ENCODE measurements at regions not wholly inside any gene's neighbourhood (a gene's known extent, or its start where the extent isn't known, plus 50 kb on each side); places are given as distances from the start of the nearest gene placed in this dataset.
"Not testable (repeated sequence)": the region's sequence is repeated elsewhere in the genome, so short reads cannot be mapped to it uniquely, and the experiment has no call there.

DNA sequence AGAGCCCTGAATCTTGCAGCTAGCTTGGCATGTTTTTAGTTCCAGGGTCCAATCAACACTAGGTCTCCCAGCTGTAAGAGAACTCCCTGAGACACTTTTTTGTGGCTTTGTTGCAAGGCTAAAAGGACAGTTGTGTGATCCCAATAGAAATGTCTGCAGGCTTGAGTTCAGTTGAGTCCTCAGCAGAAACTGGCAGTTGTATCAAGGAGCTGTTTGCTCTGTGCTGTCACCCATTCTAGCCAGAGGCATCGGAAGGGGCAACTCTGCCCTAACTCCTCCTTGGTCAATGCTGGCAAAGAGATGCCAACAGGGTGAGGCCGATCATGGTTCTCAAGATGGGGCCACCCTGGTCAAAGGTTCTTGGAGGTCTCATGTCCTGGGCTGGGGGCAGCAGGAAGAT lies 224.1 kb downstream of the BUB3 start:
- no peak for DNase-seq (ENCODE audit: low read depth in 2 of 2)

DNA sequence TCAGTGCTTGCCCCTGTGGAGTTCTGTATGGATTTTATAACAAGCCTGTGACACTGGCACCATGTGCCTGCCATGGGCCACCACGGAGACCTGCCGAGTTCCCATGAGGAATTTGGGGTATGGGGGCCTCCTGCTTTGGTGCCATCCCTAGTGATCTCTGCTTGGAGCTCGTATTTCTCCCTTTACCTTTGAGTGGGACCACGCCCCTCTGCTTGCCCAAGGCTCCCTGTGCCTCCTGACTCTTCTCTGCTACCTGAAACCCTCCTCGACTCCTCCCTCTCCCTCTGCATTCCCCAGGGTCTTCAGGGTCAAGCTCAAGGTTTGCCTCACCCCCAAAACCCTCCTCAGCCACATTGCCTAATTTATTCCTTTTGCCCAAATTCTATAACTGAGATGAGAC lies 225.0 kb downstream of the BUB3 start:
- no peak for DNase-seq (ENCODE audit: low read depth in 2 of 2)

DNA sequence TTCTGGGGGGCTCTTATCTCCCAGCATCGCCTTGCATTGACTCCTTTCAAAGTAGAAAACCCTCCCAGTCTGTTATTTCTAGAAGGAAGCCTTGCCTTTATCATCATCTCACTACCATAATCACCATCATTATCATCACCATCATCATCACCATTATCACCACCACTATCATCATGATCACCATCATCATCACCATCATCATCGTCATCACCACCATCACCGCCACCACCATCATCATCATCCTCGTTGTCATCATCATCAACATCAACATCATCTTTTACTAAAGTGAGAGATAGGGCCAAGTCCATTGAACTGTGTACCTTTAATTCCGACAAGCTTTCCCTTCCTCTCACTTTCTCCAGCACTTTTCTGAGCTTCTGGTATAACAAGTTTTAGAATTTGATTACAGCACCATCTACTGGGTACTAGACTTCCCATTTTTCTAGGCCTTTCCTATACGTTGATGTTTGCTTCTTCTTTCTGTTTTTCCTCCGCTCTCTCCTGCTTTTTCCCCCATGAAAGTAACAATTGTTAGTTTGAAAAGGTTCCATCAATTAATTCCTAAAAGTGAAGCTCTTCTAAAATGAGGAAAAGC lies 226.4 kb downstream of the BUB3 start:
- DNase-seq (ENCODE audit: low read depth in 2 of 2), result no peak

DNA sequence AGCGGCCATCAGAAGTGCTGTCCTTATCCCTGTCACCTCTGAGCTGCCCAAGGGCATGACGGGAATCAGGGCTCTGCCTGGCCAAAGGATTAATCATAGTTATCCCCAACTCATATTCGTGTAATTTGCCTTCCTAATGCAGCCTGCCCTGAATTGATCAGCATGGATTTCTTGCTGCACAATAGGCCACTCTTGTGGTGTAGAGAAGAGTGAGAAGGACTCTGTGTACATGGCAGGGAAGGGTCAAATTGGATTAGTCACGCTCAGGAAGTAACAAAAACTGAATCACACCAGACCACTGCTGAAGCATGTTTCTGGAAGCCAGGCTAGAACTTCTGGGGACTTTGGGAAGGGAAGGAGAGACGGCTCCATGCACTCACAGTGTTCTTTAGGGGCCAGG lies 227.0 kb downstream of the BUB3 start:
- DNase-seq (ENCODE audit: low read depth in 2 of 2), result no peak

DNA sequence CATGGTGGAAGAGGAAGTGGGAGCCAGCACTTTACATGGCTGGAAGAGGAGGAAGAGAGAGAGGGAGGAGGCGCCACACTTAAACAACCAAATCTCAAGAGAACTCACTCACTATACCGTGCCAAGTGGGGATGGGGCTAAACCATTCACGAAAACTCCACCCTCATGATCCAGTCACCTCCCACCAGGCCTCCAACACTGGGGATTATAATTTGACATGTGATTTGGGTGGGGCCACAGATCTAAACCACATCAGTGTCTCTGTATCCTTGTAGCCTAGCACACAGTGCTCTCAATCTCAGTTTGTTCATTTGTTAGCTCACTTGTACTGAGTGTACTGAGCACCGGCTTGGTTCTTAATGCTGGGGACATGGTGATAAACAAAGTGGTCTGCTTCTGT lies 228.3 kb downstream of the BUB3 start:
- DNase-seq (ENCODE audit: low read depth in 2 of 2), result no peak

DNA sequence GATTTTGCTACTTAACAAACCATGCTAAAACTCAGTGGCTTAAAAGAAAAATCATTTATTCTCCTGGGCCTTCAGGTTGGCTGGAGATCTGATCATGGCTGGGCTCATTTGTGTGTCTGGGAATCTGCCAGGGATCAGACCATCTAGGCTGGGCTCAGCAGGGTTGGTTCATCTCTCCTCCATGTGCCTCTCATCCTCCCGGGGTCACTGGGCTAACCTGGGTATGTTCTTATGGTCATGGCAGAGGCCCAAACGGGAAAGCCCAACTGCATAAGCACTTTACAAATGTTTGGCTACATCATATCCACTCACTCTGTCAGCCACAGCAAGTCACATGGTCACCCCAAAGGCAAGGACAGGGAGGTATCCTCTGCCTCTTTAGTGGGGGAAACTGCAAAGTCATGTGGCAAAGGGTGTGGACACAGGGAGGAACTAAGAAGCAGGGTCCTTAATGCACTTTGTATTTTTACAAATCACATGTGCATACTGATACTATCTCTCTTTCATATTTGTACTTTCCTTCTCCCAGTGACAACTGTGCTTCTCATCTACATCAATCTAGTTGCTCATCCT lies 231.4 kb downstream of the BUB3 start:
- no peak for DNase-seq (ENCODE audit: low read depth in 2 of 2)

DNA sequence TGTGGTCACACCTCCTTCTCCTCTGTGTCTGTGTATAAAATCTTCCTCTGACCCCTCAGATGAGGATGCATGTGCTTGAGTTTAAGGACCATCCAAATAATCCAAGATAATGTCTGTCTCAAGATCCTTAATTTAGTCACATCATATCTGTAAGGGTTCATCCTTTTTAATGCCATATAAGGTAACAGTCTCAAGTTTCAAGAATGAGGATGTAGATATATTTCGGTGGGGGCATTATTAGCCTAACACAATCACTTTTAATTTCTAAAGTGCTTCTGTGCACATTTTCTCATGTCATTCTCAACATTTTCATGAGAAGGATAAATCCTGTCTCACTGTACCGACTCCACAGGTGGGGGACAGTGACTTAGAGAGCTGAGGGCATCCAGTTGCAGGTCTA lies 235.3 kb downstream of the BUB3 start:
- no peak for DNase-seq (ENCODE audit: low read depth in 2 of 2)

DNA sequence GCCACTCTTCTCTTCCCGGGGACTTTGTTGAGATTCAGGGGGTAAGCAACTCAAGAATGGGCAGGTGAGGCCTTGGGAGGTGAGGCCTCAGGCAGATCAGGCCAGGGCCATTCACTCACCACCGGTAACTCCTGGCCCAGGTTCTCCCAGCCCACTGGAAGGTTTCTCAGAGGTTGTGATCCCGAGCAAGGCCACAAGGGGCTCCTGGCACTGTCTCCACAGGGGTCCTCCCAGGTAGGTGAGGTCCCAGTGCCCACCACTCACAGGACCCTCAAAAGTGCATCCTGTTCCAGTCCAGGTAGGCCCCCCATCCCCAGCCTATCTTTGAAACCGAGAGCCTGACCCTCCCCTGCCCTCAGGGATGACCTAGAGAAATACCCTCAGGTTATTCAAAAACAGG lies 236.1 kb downstream of the BUB3 start:
- no peak for DNase-seq (ENCODE audit: low read depth in 2 of 2)

DNA sequence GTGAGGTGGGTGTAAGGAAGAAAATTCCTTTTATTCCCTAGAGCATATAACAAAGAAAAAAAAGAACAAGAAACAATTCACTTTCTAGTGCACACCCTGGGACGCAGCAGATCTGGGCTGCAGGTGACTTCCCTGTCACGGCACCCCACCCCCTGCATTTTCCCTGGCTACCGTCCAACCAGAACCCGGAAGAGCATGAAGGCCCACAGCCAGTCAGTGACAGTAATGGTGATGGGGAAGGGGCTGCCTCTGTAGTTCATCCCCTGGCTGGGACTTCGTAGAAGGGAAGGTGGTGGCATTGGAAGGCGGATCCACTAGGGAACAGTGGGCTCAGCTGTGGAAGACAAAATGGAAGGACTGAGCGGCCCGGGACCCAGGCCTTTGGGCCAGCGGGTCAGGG lies 236.7 kb downstream of the BUB3 start:
- no peak for DNase-seq (ENCODE audit: low read depth in 2 of 2)

DNA sequence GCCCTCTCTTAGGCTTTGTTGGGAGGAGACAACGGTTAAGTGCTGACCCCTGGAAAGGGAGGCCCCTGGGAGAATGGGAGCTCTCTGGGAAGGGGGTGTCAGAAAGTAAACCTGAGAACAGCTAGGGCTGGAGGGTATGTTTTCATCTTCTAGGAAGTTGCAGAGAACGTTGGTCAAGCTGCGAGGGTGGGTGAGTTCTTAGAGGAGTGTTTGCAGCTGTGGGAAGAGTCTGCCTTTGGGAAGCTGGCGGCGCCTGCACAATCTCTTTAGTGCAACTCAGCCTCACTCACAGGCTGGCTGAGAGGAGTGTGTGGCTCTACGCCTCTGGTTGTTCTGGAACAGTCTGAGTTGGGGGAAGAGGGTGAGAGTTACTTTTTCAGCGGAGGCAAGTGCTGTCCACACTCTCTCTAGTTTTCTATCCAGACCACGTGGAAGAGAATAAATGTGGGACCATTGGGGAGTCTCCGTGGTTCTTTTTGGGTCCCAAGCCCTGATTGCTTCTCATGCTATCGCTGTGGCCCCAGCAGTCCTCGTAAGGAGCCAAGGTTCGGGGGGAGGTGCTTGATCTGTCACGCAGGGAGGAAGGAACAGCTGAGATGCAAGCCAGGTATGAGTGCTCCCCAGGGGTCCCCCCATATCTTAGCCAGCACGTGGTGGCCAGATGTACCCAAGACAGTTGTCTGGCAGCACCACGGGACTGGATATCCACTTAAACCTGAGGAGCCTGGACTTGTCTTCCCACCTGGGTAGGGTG lies 237.2 kb downstream of the BUB3 start:
- DNase-seq (ENCODE audit: low read depth in 2 of 2), result no peak

DNA sequence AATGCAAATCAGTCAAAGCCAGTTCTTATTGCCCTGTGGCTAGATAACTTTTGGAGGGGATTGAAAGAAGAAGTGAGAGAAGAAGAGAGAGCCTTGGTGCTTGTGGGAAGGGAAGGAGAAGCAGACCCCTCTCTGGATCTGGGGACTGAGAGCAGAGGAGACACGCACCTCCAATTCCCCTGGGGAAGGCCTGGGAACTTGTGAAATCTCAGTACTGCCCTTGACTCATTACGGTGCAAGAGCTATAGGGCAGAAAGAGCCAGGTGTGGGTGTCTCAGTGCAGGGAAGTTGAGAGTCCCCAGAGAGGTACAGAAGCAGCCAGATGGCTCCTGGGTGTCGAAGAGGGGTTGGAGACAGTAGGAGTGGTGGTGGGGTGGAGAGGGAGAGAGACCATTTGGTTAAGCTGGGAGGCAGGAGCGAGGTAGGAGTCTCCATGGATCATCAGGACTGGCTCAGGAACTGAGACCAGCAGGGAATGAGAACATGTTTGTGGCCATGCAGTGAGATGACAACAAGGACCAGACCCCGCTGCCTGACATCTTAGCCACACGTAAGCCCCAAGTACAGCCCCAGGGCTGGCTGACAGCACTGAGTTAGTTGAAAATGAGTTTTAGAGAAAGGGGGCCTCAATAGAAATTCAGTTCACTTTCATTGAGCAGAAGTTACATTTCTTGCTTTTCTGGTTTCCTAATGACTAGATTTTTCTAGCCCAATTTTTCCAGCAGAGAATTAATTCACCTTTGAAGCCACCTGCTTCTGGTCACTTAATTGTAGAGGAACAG lies 238.2 kb downstream of the BUB3 start:
- DNase-seq (ENCODE audit: low read depth in 2 of 2), result no peak

DNA sequence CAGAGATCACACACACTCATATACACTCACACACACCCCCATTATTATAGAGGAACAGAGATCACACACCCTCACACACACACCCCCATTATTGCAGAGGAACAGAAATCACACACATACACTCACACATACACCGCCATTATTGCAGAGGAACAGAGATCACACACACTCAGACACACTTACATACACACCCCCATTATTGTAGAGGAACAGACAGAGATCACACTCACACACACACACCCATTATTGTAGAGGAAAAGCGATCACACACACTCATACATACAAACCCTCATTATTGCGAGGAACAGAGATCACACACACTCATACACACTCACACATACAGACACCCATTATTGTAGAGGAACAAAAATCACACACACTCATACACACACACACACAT lies 239.0 kb downstream of the BUB3 start:
- DNase-seq (ENCODE audit: low read depth in 2 of 2), result no peak

DNA sequence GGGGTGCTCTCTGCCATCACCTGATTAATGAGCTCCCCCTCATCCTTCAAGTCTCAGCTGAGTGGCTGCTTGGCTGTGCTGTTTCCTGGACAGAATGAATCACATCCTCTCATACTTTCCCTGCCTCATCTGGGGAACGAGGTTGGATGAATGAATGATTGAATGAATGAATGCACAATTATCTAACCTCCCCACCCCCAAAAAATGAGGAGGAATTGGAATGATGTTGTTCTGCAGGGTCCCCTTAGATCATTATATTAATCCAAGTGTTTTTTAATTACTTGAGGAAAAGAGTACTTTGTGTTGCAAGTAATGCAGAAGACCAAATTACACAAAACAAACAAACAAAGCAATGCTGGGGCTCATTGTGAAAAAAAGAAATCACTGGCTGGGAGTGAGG lies 240.2 kb downstream of the BUB3 start:
- DNase-seq (ENCODE audit: low read depth in 2 of 2), result no peak

DNA sequence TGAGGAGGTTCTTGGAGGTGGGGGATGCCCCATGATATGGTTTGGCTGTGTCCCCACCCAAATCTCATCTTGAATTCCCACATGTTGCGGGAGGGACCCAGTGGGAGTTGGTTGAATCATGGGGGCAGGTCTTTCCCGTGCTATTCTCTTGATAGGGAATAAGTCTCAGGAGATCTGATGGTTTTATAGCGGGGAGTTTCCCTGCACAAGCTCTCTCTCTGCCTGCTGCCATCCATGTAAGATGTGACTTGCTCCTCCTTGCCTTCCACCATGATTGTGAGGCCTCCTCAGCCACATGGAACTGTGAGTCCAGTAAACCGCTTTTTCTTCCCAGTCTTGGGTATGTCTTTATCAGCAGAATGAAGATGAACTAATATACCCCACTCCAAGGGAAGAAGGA lies 241.0 kb downstream of the BUB3 start:
- not testable (repeated sequence) for DNase-seq (ENCODE audit: low read depth in 2 of 2)

DNA sequence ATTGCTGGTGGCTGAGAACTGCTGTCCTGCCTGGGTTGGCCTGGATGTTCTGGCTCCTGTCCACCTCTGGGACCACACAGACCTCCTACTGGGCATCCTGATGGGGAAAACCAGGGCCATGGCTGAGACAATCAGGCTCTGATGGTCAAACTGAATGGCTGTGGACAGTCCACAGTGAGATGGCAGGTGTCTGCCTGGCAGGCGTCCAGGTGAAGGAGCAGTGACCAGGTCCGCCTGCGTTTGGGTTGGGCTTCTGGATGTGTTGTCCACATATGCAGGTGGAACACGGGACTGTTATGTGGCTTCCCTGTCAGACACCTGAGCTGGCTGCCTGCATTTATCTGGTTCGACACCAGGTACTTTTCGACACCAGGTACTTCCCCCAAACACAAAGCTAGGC lies 241.7 kb downstream of the BUB3 start:
- DNase-seq (ENCODE audit: low read depth in 2 of 2), result no peak

DNA sequence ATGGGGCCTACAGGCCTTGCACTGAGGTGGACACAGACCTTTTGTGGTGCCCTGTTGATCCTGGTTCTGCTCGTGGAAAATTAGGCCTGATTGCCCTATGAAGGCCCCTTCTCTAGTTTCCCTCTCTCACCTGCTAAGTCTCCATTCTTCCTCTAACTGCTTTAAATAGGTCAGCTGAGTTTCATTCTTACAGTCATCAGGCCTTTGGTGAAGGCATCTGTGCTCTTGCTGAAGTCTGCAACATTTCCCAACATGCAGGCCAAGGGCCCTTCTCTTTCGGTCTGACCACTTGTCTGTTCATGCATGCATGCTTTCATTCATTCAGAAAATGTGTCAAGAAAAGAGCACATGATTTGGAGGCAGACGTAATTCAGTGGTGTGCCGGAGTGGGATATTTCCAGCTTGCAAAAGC lies 244.0 kb downstream of the BUB3 start:
- DNase-seq (ENCODE audit: low read depth in 2 of 2), result no peak

DNA sequence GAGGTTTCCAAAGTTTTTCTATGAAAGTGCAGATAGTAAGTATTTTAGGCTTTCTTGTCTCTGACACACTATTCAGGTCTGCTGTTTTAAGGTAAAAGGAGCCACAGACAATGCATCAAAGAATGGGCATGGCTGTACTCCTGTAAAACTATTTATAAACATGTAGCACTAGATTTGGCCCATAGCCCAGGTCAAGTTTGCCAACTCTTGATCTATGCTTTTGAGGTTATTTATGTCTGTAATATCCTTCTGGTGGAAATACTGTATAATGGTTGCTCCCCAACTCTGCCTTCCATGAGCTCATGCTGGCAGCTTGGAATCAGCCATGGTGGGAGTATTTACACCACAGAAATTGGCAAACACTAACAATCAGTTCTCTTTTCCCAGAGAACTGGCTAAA lies 244.6 kb downstream of the BUB3 start:
- DNase-seq (ENCODE audit: low read depth in 2 of 2), result no peak

DNA sequence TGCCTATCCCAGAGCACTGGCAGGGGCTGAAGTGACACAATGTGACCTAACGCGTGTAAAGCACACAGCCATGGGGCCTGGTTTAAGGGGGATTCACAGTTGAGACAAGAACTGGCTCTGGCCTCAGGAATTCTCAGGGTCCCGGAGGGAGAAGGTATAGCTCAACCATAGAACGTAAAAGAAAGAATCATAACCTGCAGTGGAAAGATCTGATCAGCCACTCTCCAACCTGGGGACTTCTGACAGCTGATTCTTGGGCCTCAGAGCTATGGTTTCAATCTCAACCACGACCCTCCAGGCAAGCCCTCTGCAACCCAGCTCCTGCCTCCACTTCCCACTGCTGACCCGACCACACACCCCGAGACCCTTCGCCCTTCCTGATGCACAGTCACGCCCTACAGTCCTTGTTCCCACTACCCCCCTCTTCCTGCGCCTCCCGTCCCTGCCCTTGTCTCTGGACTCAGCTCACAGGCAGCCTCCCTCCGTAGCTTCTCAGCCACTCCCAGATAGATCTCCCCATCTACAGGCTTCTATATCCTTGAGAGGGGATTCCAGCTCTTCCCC lies 245.2 kb downstream of the BUB3 start:
- DNase-seq (ENCODE audit: low read depth in 2 of 2), result no peak

DNA sequence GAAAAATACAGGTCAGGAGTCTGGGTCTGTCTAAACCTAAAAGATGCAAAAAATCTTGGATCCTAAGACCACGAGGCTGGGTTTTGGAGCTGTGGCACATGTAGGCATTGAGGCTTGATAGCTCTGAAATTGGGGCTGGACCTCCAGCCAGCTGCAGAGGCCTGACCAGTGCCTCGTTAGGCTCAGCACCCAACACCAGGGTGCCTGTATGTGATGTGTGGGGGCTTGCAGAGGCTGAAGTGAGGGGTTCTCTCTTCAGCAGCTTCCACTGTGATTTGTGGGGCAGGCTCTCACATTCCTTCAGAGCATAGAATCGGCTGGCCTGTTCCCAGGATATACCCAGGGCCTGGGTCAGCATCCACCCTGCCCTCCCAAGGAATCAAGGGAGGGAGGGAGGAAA lies 247.8 kb downstream of the BUB3 start:
- DNase-seq (ENCODE audit: low read depth in 2 of 2), result no peak

DNA sequence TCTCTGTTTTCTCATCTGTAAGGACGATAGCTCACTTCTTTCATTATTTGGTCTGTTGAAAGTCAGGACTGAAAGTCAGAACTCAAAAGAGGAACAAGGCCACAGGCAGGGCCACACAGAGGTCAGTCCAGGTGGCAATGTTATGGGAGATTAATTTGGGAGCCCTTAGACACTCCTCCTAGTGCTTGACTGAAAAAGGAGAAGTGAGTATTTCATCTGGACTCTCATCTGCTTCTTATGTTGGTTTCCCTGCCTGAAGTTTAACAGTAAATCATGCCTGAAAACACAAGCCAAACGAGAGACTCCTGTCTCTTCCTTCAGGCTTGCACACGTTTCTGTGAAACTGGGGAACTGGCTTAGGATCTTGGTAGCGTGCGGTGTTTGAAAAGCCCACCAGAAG lies 248.5 kb downstream of the BUB3 start:
- DNase-seq (ENCODE audit: low read depth in 2 of 2), result no peak

DNA sequence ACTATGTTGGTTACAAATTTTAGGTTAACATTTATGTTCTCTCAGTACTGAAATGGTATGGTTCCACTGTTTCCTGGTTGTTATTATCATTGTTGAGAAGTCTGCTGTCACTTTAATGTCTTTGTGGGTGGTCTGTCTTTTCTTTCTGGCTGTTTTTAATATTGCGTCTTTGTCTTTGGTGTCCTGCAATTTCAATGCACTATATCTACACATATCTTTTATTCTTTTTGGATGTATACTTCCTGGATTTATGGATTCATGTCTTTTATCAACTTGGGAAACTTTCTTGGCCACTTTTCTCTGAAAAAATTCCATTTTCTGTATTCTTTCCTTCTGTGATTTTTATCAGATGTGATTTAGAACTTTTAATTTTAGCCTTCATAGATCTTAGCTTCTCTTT lies 250.2 kb downstream of the BUB3 start:
- DNase-seq (ENCODE audit: low read depth in 2 of 2), result no peak

DNA sequence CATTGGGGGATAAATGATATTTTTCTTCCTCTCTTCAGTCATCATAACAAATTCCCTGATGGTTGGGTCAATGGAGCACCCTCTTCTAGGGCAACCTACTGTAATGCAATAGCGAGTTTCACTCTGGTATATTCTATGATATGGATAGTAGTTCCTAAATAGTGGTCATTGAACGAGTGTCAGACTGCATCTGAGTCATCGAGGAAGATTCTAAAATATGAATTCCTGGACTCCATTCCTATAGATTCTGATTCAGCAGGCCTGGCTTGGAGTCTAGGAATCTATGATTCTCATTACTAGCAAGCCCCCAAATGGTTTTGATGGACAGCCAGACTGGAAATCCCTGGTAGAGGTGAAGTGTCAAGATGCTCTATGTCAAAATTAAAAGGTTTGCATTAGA lies 254.5 kb downstream of the BUB3 start:
- DNase-seq (ENCODE audit: low read depth in 2 of 2), result no peak
